C4-2B (cell line): ENCODE measurements at regions not wholly inside any gene's neighbourhood (a gene's known extent, or its start where the extent isn't known, plus 50 kb on each side); places are given as distances from the start of the nearest gene placed in this dataset.

Source experiments
- H3K27ac ChIP-seq: fragments of 450-650 bp; 2 replicates; pipeline ENCODE4 v1.5.1; 2017
- CTCF ChIP-seq: fragments of 450-650 bp; conservative IDR thresholded peaks from 2 replicates; pipeline ENCODE4 v1.5.1; 2017; ENCODE audit warnings: mild to moderate bottlenecking
- ZFX ChIP-seq: fragments of 450-650 bp; IDR thresholded peaks from 2 replicates; pipeline ENCODE4 v1.6.1; 2017

GRCh38 chr17:15894913-15895658 lies 49.8 kb upstream of the ADORA2B start:
- TF ChIP-seq ZFX (no peak), CTCF (no peak)
- no peak overlapping the region for H3K27ac ChIP-seq
